ENCODE measurements at regions not wholly inside any gene's neighbourhood (a gene's known extent, or its start where the extent isn't known, plus 50 kb on each side); places are given as distances from the start of the nearest gene placed in this dataset.

- H3K36me3 ChIP-seq (ENCODE audit: control insufficient read depth, insufficient read depth, low read length), result no peaks in the 10 kb centered on the region
- no peak overlapping the region for H3K4me3 ChIP-seq (ENCODE audit: low read depth, low read length)
- TF ChIP-seq, protein P1, sequence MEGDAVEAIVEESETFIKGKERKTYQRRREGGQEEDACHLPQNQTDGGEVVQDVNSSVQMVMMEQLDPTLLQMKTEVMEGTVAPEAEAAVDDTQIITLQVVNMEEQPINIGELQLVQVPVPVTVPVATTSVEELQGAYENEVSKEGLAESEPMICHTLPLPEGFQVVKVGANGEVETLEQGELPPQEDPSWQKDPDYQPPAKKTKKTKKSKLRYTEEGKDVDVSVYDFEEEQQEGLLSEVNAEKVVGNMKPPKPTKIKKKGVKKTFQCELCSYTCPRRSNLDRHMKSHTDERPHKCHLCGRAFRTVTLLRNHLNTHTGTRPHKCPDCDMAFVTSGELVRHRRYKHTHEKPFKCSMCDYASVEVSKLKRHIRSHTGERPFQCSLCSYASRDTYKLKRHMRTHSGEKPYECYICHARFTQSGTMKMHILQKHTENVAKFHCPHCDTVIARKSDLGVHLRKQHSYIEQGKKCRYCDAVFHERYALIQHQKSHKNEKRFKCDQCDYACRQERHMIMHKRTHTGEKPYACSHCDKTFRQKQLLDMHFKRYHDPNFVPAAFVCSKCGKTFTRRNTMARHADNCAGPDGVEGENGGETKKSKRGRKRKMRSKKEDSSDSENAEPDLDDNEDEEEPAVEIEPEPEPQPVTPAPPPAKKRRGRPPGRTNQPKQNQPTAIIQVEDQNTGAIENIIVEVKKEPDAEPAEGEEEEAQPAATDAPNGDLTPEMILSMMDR (IDR thresholded peaks at IDR 0.05; ENCODE audit: insufficient read depth, low read length, poor library complexity, severe bottlenecking), result no peak
- H3K27me3 ChIP-seq (ENCODE audit: control insufficient read depth, insufficient read depth, low read length), result no peaks in the 10 kb centered on the region
- DNase-seq (ENCODE audit: low read depth), result no peak
These were observed 80.8 kb upstream of the COL21A1 start for GRCh38 chr6:56327946-56328727.

- Histone ChIP-seq H3K27me3 (ENCODE audit: control insufficient read depth, insufficient read depth, low read length) (no peaks in the 10 kb centered on the region), H3K36me3 (ENCODE audit: control insufficient read depth, insufficient read depth, low read length) (no peaks in the 10 kb centered on the region), H3K4me3 (ENCODE audit: low read depth, low read length) (no peak overlapping the region)
- no peak for DNase-seq (ENCODE audit: low read depth)
- TF ChIP-seq, protein P1 (IDR thresholded peaks at IDR 0.05; ENCODE audit: insufficient read depth, low read length, poor library complexity, severe bottlenecking), result no peak
These were observed 77.0 kb upstream of the COL21A1 start for GRCh38 chr6:56324396-56324795.

DNA sequence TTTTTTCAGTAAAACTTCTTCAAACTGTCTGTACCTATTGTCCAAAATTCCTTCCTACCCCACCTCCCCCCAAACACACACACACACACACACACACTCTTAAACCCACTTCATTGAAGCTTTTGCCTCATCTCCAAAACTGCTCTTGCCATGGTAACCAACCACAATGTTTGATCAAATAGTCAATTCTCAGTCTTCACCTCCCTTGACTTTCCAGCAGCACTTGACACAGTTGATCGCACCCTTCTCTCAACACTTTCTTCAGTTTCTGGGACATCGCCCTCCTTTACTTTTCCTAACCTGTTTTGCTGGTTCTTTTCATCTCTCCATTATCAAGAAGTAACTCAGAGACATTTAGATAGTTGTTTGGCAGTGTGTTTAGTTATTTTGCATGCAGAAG lies 71.5 kb upstream of the COL21A1 start:
- TF ChIP-seq, protein P1 (IDR thresholded peaks at IDR 0.05; ENCODE audit: insufficient read depth, low read length, poor library complexity, severe bottlenecking), result no peak
- no peak for DNase-seq (ENCODE audit: low read depth)
- Histone ChIP-seq H3K27me3 (ENCODE audit: control insufficient read depth, insufficient read depth, low read length) (no peaks in the 10 kb centered on the region), H3K36me3 (ENCODE audit: control insufficient read depth, insufficient read depth, low read length) (no peaks in the 10 kb centered on the region), H3K4me3 (ENCODE audit: low read depth, low read length) (no peak overlapping the region)

DNA sequence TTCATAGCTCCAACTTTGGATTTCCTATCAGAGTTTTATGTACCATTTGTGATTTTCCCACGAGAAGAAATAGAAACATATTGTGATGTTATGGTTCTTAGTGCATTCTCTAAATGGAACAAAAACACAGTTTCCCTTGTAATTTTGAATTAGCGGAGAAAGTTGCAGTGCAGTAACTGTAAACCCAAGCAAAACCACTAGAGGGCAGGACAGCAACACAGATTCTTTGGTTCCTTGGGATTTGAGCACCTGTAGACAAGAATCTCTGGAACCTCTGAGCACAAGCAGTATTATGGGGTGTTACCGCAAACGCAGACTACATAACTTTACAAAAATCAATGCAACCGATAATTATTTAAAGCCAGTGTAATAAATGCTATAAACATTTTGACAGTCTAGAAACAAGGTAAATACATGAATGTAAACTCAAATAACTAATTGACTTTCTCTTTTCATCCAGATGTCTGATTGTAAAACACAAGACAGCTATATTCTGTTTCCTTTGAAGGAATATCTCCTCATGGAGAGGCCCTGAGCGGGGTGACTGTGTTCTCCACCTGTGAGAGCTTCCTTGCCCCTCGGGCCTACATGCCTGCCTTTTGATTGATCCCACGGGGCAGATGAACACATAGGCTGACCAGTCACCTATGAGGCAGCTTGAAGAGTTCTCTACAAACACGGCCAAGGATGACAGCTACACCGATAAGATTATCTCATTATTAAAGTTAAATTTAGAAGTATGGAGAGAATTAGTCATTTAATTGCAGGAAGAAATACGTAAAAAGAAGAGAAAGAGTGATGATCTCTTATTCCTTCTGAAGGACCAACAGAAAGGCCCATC lies 67.5 kb upstream of the COL21A1 start:
- no peaks in the 10 kb centered on the region for H3K27me3 ChIP-seq (ENCODE audit: control insufficient read depth, insufficient read depth, low read length)
- DNase-seq (ENCODE audit: low read depth), result no peak
- H3K4me3 ChIP-seq (ENCODE audit: low read depth, low read length), result no peak overlapping the region
- TF ChIP-seq, protein P1 (IDR thresholded peaks at IDR 0.05; ENCODE audit: insufficient read depth, low read length, poor library complexity, severe bottlenecking), result peak; percentile 86
- no peaks in the 10 kb centered on the region for H3K36me3 ChIP-seq (ENCODE audit: control insufficient read depth, insufficient read depth, low read length)

GRCh38 chr6:56311533-56312448 lies 64.4 kb upstream of the COL21A1 start:
- Histone ChIP-seq H3K27me3 (ENCODE audit: control insufficient read depth, insufficient read depth, low read length) (no peaks in the 10 kb centered on the region), H3K36me3 (ENCODE audit: control insufficient read depth, insufficient read depth, low read length) (no peaks in the 10 kb centered on the region), H3K4me3 (ENCODE audit: low read depth, low read length) (no peak overlapping the region)
- TF ChIP-seq, protein P1 (IDR thresholded peaks at IDR 0.05; ENCODE audit: insufficient read depth, low read length, poor library complexity, severe bottlenecking), result no peak
- no peak for DNase-seq (ENCODE audit: low read depth)
